ENCODE measurements at regions not wholly inside any gene's neighbourhood (a gene's known extent, or its start where the extent isn't known, plus 50 kb on each side); places are given as distances from the start of the nearest gene placed in this dataset.

DNA sequence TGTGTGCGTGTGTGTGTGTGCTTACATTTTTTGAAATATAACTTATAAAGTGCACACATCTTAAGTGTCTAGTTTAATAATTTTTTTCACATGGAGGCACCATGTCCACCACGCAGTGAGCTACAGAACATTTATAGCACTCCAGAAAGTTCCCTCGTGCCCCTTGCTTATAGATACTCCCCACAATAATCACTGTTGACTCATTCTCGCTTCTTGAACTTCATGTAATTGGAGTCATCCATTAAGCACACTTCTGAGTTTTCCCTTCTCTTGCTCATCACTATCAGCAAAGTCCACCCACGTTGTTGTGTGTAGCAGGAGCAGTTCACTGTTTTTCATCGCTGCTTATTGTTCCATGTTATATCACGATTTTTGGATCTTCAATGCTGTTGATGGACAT is 78.4 kb upstream of the DISP3 start:
- TF ChIP-seq, protein P1, sequence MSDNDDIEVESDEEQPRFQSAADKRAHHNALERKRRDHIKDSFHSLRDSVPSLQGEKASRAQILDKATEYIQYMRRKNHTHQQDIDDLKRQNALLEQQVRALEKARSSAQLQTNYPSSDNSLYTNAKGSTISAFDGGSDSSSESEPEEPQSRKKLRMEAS (IDR thresholded peaks at IDR 0.05; ENCODE audit: low read depth) = no peak
- TF ChIP-seq CTCF (IDR thresholded peaks at IDR 0.05) (no peak), SMC3 (IDR thresholded peaks at IDR 0.05; ENCODE audit: low read depth, low read length) (no peak), TAF1 (IDR thresholded peaks at IDR 0.05; ENCODE audit: borderline replicate concordance, low read depth, low read length) (no peak), RXRA (IDR thresholded peaks at IDR 0.05; ENCODE audit: borderline replicate concordance, low read depth) (no peak), YY1 (IDR thresholded peaks at IDR 0.05; ENCODE audit: low read depth) (no peak), POLR2AphosphoS5 (IDR thresholded peaks at IDR 0.05; ENCODE audit: low read depth, low read length) (no peak), EP300 (IDR thresholded peaks at IDR 0.05; ENCODE audit: borderline replicate concordance in 1 of 2, low read depth in 1 of 2, low read length in 1 of 2) (no peak)
